GM23338 (cell line): ENCODE measurements at regions not wholly inside any gene's neighbourhood (a gene's known extent, or its start where the extent isn't known, plus 50 kb on each side); places are given as distances from the start of the nearest gene placed in this dataset.

ENCODE experiments used
- ATAC-seq: fragments of 200-7000 bp; cut with Tn5 transposase; 3 replicates; pipeline ENCODE4 v1.9.1; 2020
- DNase-seq: peaks from one replicate; pipeline ENCODE4 v3.0.0-alpha.2; 2015; ENCODE audit warnings: low spot score
- H2AFZ ChIP-seq: fragments of 200-600 bp; sonication (generic); 2 replicates; pipeline ENCODE4 v1.8.0; 2016; ENCODE audit warnings: antibody characterized with exemption, mild to moderate bottlenecking, moderate library complexity
- H3F3A ChIP-seq: fragments of 200-600 bp; sonication (generic); replicated peaks from 2 replicates; pipeline ENCODE4 v1.8.0; 2017; ENCODE audit warnings: antibody characterized with exemption, mixed run types, low read depth
- H3K27ac ChIP-seq: fragments of 200-600 bp; sonication (generic); 2 replicates; pipeline ENCODE4 v1.6.1; 2016; ENCODE audit warnings: low read depth
- H3K27me3 ChIP-seq: fragments of 200-600 bp; sonication (generic); 2 replicates; pipeline ENCODE4 v1.8.0; 2016; ENCODE audit warnings: mild to moderate bottlenecking, mixed run types, moderate library complexity; ENCODE audit not compliant: insufficient read depth
- H3K36me3 ChIP-seq: fragments of 200-600 bp; sonication (generic); 2 replicates; pipeline ENCODE4 v1.8.0; 2016; ENCODE audit warnings: mild to moderate bottlenecking; ENCODE audit not compliant: insufficient read depth
- H3K4me1 ChIP-seq: fragments of 200-600 bp; sonication (generic); 2 replicates; pipeline ENCODE4 v1.8.0; 2016; ENCODE audit warnings: mild to moderate bottlenecking, moderate library complexity; ENCODE audit not compliant: insufficient read depth
- H3K4me2 ChIP-seq: fragments of 200-600 bp; sonication (generic); 2 replicates; pipeline ENCODE4 v1.7.1; 2017; ENCODE audit warnings: mixed run types
- H3K4me3 ChIP-seq: fragments of 200-600 bp; sonication (generic); 2 replicates; pipeline ENCODE4 v1.6.1; 2016; ENCODE audit warnings: mixed run types
- H3K79me2 ChIP-seq: fragments of 200-600 bp; sonication (generic); replicated peaks from 2 replicates; pipeline ENCODE4 v1.8.0; 2017; ENCODE audit warnings: mild to moderate bottlenecking; ENCODE audit not compliant: insufficient read depth
- H3K9me2 ChIP-seq: fragments of 200-600 bp; sonication (generic); 2 replicates; pipeline ENCODE4 v1.8.0; 2017; ENCODE audit not compliant: insufficient read depth
- H4K20me1 ChIP-seq: fragments of 200-600 bp; sonication (generic); replicated peaks from 2 replicates; pipeline ENCODE4 v1.8.0; 2017; ENCODE audit warnings: mild to moderate bottlenecking; ENCODE audit not compliant: insufficient read depth
- H3K27ac Mint-ChIP-seq: 2 replicates; pipeline ENCODE4 v1.8.0; 2020; ENCODE audit warnings: inconsistent platforms, mild to moderate bottlenecking, moderate library complexity, mixed read lengths
- H3K27me3 Mint-ChIP-seq: 3 replicates; pipeline ENCODE4 v1.8.0; 2022; ENCODE audit warnings: low read depth, mild to moderate bottlenecking, moderate library complexity, mixed read lengths, inconsistent platforms; ENCODE audit not compliant: insufficient read depth, poor library complexity
- H3K36me3 Mint-ChIP-seq: 3 replicates; pipeline ENCODE4 v1.8.0; 2021; ENCODE audit warnings: low read depth, mild to moderate bottlenecking, inconsistent platforms, moderate library complexity, mixed read lengths
- H3K4me1 Mint-ChIP-seq: 3 replicates; pipeline ENCODE4 v1.8.0; 2020; ENCODE audit warnings: mild to moderate bottlenecking, inconsistent platforms, mixed read lengths
- H3K4me3 Mint-ChIP-seq: 3 replicates; pipeline ENCODE4 v1.8.0; 2021; ENCODE audit warnings: moderate library complexity, mild to moderate bottlenecking, inconsistent platforms, mixed read lengths
- H3K9me3 Mint-ChIP-seq: 3 replicates; pipeline ENCODE4 v1.8.0; 2020; ENCODE audit warnings: moderate library complexity, mild to moderate bottlenecking, inconsistent platforms, mixed read lengths
- CREB1 ChIP-seq: fragments of 250-450 bp; sonication (Bioruptor Pico); IDR thresholded peaks from 2 replicates; pipeline ENCODE4 v1.5.0; 2020; ENCODE audit warnings: low read depth, mild to moderate bottlenecking, moderate library complexity
- EZH2 ChIP-seq: fragments of 200-600 bp; sonication (generic); IDR thresholded peaks from one replicate; pipeline ENCODE4 v1.8.0; 2017; ENCODE audit warnings: antibody characterized with exemption, mild to moderate bottlenecking, low read depth; ENCODE audit not compliant: unreplicated experiment
- EZH2phosphoT487 ChIP-seq: fragments of 200-600 bp; sonication (generic); IDR thresholded peaks from one replicate; pipeline ENCODE4 v1.8.1; 2018; ENCODE audit warnings: antibody characterized with exemption; ENCODE audit not compliant: unreplicated experiment
- JUNB ChIP-seq: IDR thresholded peaks from one replicate; pipeline ENCODE4 v1.6.1; 2016; ENCODE audit warnings: antibody characterized with exemption; ENCODE audit not compliant: unreplicated experiment
- NANOG ChIP-seq: IDR thresholded peaks from 2 replicates; pipeline ENCODE4 v1.6.1; 2016; ENCODE audit warnings: antibody characterized with exemption, borderline replicate concordance
- POLR2AphosphoS5 ChIP-seq: IDR thresholded peaks from 2 replicates; pipeline ENCODE4 v1.6.1; 2016; ENCODE audit warnings: antibody characterized with exemption, low read depth
- ZNF114 ChIP-seq: fragments of 250-450 bp; sonication (Bioruptor Pico); IDR thresholded peaks from 2 replicates; pipeline ENCODE4 v1.5.0; 2020; ENCODE audit warnings: mild to moderate bottlenecking, moderate library complexity
- ZNF331 ChIP-seq: fragments of 250-450 bp; sonication (Bioruptor Pico); IDR thresholded peaks from 2 replicates; pipeline ENCODE4 v1.5.0; 2020; ENCODE audit warnings: low read depth, mild to moderate bottlenecking, moderate library complexity
- TF ChIP-seq, protein P1 (sequence below): IDR thresholded peaks from 2 replicates; pipeline ENCODE4 v1.6.1; 2016; ENCODE audit warnings: antibody characterized with exemption
- TF ChIP-seq, protein P2 (sequence below), 2 experiments: fragments of 200-600 bp in 1 of 2; sonication (generic) in 1 of 2; conservative IDR thresholded peaks; 2 replicates each; pipeline versions ENCODE4 v1.5.1 to v1.6.1; 2016 to 2017; ENCODE audit warnings: antibody characterized with exemption in 2 of 2, low read depth in 2 of 2, mild to moderate bottlenecking in 2 of 2, moderate library complexity in 1 of 2
- TF ChIP-seq, protein P3 (sequence below): IDR thresholded peaks from one replicate; pipeline ENCODE4 v1.6.1; 2018; ENCODE audit warnings: antibody characterized with exemption; ENCODE audit not compliant: unreplicated experiment

DNA sequence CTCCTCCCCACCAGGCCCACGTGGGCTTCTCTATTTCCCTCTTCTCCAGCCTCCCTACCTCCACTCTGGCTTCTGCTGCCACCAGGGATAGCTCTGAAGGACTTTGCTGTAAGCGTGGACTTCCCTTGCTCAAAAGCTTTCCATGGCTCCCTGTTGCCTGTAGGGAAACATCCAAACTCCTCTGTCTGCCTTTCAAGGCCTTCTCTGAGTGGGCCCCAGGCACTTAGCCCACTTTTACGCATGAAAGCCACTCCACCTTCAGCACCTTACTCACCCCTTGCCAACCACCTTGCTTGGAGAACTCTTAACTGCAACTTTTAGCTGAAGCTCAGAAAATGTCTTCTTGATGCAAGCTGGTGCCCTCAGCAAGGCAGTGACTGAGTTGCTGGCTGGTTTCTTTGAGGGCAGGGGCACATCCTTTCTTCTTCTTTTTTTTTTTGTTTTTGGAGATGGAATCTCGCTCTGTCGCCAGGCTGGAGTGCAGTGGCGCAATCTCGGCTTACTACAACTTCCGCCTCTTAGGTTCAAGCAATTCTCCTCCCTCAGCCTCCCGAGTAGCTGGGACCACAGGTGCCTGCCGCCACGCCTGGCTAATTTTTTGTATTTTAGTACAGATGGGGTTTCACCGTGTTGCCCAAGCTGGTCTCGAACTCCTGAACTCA is 52.0 kb upstream of the DLX4 start:
- Histone ChIP-seq H3K4me2 (no peak overlapping the region), H2AFZ (no peak overlapping the region), H4K20me1 (no peaks in the 10 kb centered on the region), H3K79me2 (no peaks in the 10 kb centered on the region), H3K27me3 (peaks cover 19% of the 10 kb centered on the region; the same call in 1 of the 2 replicates), H3K4me3 (no peak overlapping the region), H3K9me2 (no peaks in the 10 kb centered on the region), H3K4me1 (no peaks in the 10 kb centered on the region; the same call in 1 of the 2 replicates), H3F3A (no peaks in the 10 kb centered on the region), H3K36me3 (no peaks in the 10 kb centered on the region), H3K27ac (no peak overlapping the region)
- no peaks in the 10 kb centered on the region for H3K36me3 Mint-ChIP-seq
- TF ChIP-seq, protein P1, sequence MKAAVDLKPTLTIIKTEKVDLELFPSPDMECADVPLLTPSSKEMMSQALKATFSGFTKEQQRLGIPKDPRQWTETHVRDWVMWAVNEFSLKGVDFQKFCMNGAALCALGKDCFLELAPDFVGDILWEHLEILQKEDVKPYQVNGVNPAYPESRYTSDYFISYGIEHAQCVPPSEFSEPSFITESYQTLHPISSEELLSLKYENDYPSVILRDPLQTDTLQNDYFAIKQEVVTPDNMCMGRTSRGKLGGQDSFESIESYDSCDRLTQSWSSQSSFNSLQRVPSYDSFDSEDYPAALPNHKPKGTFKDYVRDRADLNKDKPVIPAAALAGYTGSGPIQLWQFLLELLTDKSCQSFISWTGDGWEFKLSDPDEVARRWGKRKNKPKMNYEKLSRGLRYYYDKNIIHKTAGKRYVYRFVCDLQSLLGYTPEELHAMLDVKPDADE, result no peak
- TF ChIP-seq EZH2, result no peak
- peaks cover 4% of the 10 kb centered on the region; the same call in 1 of the 3 replicates for H3K4me1 Mint-ChIP-seq
- DNase-seq (no peak), ATAC-seq (no peak)
- no peak overlapping the region for H3K27ac Mint-ChIP-seq
- peaks cover 40% of the 10 kb centered on the region for H3K27me3 Mint-ChIP-seq
- no peaks in the 10 kb centered on the region for H3K9me3 Mint-ChIP-seq
- H3K4me3 Mint-ChIP-seq, result no peak overlapping the region

DNA sequence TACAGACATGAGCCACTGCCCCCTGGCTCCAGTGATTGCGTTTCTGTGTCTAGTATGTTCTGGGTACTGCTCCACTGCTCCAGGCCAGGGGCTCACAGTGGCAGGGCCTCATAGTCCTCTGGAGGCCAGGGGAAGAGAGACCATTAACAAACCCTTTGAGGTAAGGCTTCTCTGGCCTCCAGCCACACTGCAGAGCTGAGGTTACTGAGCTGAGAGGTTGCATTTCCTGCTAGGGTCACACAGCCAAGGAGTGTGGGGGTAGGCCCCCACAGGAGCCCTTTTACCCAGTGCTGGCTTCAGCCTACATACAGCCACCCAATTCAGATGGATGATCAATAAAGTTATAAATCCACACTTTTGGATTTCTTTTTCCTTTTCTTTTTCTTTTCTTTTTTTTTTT is 50.4 kb upstream of the DLX4 start:
- H3K4me3 Mint-ChIP-seq, result no peak overlapping the region
- TF ChIP-seq, protein P2, sequence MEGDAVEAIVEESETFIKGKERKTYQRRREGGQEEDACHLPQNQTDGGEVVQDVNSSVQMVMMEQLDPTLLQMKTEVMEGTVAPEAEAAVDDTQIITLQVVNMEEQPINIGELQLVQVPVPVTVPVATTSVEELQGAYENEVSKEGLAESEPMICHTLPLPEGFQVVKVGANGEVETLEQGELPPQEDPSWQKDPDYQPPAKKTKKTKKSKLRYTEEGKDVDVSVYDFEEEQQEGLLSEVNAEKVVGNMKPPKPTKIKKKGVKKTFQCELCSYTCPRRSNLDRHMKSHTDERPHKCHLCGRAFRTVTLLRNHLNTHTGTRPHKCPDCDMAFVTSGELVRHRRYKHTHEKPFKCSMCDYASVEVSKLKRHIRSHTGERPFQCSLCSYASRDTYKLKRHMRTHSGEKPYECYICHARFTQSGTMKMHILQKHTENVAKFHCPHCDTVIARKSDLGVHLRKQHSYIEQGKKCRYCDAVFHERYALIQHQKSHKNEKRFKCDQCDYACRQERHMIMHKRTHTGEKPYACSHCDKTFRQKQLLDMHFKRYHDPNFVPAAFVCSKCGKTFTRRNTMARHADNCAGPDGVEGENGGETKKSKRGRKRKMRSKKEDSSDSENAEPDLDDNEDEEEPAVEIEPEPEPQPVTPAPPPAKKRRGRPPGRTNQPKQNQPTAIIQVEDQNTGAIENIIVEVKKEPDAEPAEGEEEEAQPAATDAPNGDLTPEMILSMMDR (conservative IDR thresholded peaks at IDR 0.05; ENCODE audit: low read depth in 2 of 2), result no peak
- TF ChIP-seq ZNF331 (CRISPR knock-in tag) (no peak), EZH2phosphoT487 (no peak), CREB1 (CRISPR knock-in tag) (no peak), JUNB (no peak), EZH2 (no peak), NANOG (no peak), POLR2AphosphoS5 (no peak), ZNF114 (CRISPR knock-in tag) (no peak)
- TF ChIP-seq, protein P1, result no peak
- TF ChIP-seq, protein P3, sequence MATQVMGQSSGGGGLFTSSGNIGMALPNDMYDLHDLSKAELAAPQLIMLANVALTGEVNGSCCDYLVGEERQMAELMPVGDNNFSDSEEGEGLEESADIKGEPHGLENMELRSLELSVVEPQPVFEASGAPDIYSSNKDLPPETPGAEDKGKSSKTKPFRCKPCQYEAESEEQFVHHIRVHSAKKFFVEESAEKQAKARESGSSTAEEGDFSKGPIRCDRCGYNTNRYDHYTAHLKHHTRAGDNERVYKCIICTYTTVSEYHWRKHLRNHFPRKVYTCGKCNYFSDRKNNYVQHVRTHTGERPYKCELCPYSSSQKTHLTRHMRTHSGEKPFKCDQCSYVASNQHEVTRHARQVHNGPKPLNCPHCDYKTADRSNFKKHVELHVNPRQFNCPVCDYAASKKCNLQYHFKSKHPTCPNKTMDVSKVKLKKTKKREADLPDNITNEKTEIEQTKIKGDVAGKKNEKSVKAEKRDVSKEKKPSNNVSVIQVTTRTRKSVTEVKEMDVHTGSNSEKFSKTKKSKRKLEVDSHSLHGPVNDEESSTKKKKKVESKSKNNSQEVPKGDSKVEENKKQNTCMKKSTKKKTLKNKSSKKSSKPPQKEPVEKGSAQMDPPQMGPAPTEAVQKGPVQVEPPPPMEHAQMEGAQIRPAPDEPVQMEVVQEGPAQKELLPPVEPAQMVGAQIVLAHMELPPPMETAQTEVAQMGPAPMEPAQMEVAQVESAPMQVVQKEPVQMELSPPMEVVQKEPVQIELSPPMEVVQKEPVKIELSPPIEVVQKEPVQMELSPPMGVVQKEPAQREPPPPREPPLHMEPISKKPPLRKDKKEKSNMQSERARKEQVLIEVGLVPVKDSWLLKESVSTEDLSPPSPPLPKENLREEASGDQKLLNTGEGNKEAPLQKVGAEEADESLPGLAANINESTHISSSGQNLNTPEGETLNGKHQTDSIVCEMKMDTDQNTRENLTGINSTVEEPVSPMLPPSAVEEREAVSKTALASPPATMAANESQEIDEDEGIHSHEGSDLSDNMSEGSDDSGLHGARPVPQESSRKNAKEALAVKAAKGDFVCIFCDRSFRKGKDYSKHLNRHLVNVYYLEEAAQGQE, result no peak

More for the DNA sequence above, 50.4 kb upstream of the DLX4 start:
- Histone ChIP-seq H4K20me1 (no peaks in the 10 kb centered on the region), H3K36me3 (no peaks in the 10 kb centered on the region), H3K27ac (no peak overlapping the region), H3K4me3 (no peak overlapping the region), H2AFZ (no peak overlapping the region), H3K4me1 (no peaks in the 10 kb centered on the region), H3F3A (no peaks in the 10 kb centered on the region), H3K27me3 (peaks cover 3% of the 10 kb centered on the region; the same call in 1 of the 2 replicates), H3K4me2 (no peak overlapping the region), H3K9me2 (no peaks in the 10 kb centered on the region), H3K79me2 (no peaks in the 10 kb centered on the region)
- Mint-ChIP-seq H3K4me1 (peaks cover 3% of the 10 kb centered on the region; the same call in 1 of the 3 replicates), H3K9me3 (no peaks in the 10 kb centered on the region), H3K27ac (no peak overlapping the region), H3K27me3 (peaks cover 26% of the 10 kb centered on the region), H3K36me3 (no peaks in the 10 kb centered on the region)
- no peak for ATAC-seq
- DNase-seq, result no peak
